MCF 10A (cell line): ENCODE measurements at regions not wholly inside any gene's neighbourhood (a gene's known extent, or its start where the extent isn't known, plus 50 kb on each side); places are given as distances from the start of the nearest gene placed in this dataset.

ENCODE experiments used
- BruUV-seq: library from RNA; stranded (reverse); fragments of 400-500 nt; replicated peaks from 2 replicates; lab custom pipeline; 2021; lab: Mats Ljungman, UMichigan
- CTCF ChIA-PET: fragments of 300-600 bp; sonication (Branson Sonifier 250); formaldehyde crosslinking; extraction: SDS; loops from one replicate; lab custom pipeline; 2021; ENCODE audit warnings: antibody characterized with exemption, inconsistent platforms; lab: Yijun Ruan, JAX
- POLR2A ChIA-PET: fragments of 300-600, 350-650 bp; sonication (Branson Sonifier 250); formaldehyde crosslinking; extraction: SDS; loops from one replicate; lab custom pipeline; 2020; ENCODE audit warnings: antibody characterized with exemption, inconsistent platforms; lab: Yijun Ruan, JAX
- DNase-seq: peaks from one replicate; pipeline ENCODE4 v3.0.0-alpha.2; 2018; ENCODE audit not compliant: unreplicated experiment
- H3K27ac Mint-ChIP-seq: one replicate; pipeline ENCODE4 v1.8.0; 2022; ENCODE audit warnings: mild to moderate bottlenecking, low read depth, mixed read lengths; ENCODE audit not compliant: unreplicated experiment
- H3K27me3 Mint-ChIP-seq: one replicate; pipeline ENCODE4 v1.8.0; 2022; ENCODE audit warnings: mixed read lengths; ENCODE audit not compliant: insufficient read depth, unreplicated experiment
- H3K36me3 Mint-ChIP-seq: one replicate; pipeline ENCODE4 v1.8.0; 2022; ENCODE audit warnings: mild to moderate bottlenecking, moderate library complexity, mixed read lengths; ENCODE audit not compliant: insufficient read depth, unreplicated experiment
- H3K4me1 Mint-ChIP-seq: one replicate; pipeline ENCODE4 v1.8.0; 2022; ENCODE audit warnings: mixed read lengths; ENCODE audit not compliant: insufficient read depth, unreplicated experiment
- H3K4me3 Mint-ChIP-seq: one replicate; pipeline ENCODE4 v1.8.0; 2022; ENCODE audit warnings: mild to moderate bottlenecking, moderate library complexity, mixed read lengths; ENCODE audit not compliant: unreplicated experiment
- H3K9me3 Mint-ChIP-seq: one replicate; pipeline ENCODE4 v1.8.0; 2022; ENCODE audit warnings: mixed read lengths; ENCODE audit not compliant: unreplicated experiment
- intact Hi-C: fragments of 100-400 bp; cut with micrococcal nuclease; formaldehyde crosslinking; loops from 2 replicates; pipeline ENCODE4 v1.14.1; 2022
- TF ChIP-seq, protein P1 (sequence below): fragments of 200-600 bp; IDR thresholded peaks from one replicate; pipeline ENCODE4 v1.8.0; 2022; ENCODE audit warnings: antibody characterized with exemption, mild to moderate bottlenecking; ENCODE audit not compliant: unreplicated experiment

GRCh38 chr4:124111922-124112321, 600.6 kb downstream of the ANKRD50 start:
- Mint-ChIP-seq H3K27ac (no peak overlapping the region), H3K27me3 (no peaks in the 10 kb centered on the region), H3K36me3 (no peaks in the 10 kb centered on the region), H3K9me3 (peaks cover 7% of the 10 kb centered on the region), H3K4me1 (no peaks in the 10 kb centered on the region), H3K4me3 (no peak overlapping the region)
- peak; percentile 69 for DNase-seq
- ChIA-PET POLR2A (interaction anchor here (1.4 kb wide), 1 partner anchor 10 kb away, joined by 4 read pairs; no protein-coding TSS in a partner anchor), CTCF (interaction anchor here (0.6 to 5.4 kb wide), 5 partner anchors 149 to 985 kb away, joined by 3 to 72 read pairs (median 4); no protein-coding TSS in a partner anchor)
- TF ChIP-seq, protein P1, sequence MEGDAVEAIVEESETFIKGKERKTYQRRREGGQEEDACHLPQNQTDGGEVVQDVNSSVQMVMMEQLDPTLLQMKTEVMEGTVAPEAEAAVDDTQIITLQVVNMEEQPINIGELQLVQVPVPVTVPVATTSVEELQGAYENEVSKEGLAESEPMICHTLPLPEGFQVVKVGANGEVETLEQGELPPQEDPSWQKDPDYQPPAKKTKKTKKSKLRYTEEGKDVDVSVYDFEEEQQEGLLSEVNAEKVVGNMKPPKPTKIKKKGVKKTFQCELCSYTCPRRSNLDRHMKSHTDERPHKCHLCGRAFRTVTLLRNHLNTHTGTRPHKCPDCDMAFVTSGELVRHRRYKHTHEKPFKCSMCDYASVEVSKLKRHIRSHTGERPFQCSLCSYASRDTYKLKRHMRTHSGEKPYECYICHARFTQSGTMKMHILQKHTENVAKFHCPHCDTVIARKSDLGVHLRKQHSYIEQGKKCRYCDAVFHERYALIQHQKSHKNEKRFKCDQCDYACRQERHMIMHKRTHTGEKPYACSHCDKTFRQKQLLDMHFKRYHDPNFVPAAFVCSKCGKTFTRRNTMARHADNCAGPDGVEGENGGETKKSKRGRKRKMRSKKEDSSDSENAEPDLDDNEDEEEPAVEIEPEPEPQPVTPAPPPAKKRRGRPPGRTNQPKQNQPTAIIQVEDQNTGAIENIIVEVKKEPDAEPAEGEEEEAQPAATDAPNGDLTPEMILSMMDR: peak; percentile 75
- intact Hi-C loops: loop anchor here (1.0 to 5.0 kb wide), 11 partner anchors 150 to 1185 kb away; partner anchors contain the start of gene SPRY1
- no TSS peak for BruUV-seq

DNA sequence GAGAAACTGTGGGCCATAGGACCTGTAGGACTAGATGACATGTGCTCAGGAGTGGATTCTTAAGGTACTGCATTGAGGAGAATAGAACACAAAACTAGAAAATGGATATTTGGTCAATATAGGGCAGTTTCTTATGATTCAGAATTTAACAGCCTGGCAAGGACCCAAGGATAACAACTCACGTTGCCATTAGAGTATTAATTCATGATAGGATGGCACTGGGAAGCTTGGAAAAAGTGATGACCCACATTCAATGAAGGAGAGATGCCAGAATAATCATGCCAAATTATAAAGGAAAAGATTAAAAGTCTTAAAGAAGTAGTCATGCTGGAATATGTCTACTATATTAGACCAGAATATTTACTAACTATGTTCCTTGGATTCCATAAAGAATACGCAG, 594.5 kb downstream of the ANKRD50 start:
- H3K27me3 Mint-ChIP-seq: no peaks in the 10 kb centered on the region
- BruUV-seq: no TSS peak
- no peaks in the 10 kb centered on the region for H3K9me3 Mint-ChIP-seq
- peaks cover 17% of the 10 kb centered on the region for H3K4me1 Mint-ChIP-seq
- DNase-seq: no peak
- H3K27ac Mint-ChIP-seq: no peak overlapping the region
- H3K4me3 Mint-ChIP-seq: no peak overlapping the region
- intact Hi-C loops: no loop called here
- CTCF ChIA-PET: interaction anchor here (0.5 to 1.6 kb wide), 6 partner anchors 205 to 1407 kb away, joined by 3 to 5 read pairs (median 3); no protein-coding TSS in a partner anchor
- POLR2A ChIA-PET: interaction anchor here (0.7 kb wide), 1 partner anchor 73 kb away, joined by 3 read pairs; no protein-coding TSS in a partner anchor
- TF ChIP-seq, protein P1: no peak
- H3K36me3 Mint-ChIP-seq: no peaks in the 10 kb centered on the region

DNA sequence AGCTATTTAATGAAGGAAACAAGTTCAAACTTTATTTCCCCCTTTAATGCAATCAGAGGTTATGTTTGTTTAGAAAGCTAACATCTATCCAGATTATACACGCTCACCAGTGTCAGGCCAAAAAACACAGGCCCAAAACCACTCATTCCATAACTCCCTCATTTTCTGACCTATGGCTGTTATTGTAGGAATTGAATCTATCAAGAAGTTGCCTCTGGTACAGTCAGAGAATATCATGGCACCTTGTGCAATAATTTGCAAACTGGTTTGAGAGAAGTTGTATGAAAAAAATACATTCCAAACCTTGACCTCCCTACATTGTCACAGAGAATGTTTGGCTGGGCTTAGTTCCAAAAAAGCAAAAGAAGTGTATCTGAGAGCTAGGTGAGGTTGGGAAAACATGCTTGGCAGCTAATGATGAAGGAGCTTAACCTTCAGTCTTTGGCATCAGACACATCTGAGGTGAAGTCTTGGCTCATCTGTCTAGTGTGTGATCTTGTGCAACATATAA, 591.0 kb downstream of the ANKRD50 start:
- intact Hi-C loops: no loop called here
- Mint-ChIP-seq H3K36me3 (no peaks in the 10 kb centered on the region), H3K9me3 (no peaks in the 10 kb centered on the region), H3K4me3 (no peak overlapping the region), H3K27me3 (no peaks in the 10 kb centered on the region), H3K27ac (peak overlapping the region; percentile 37), H3K4me1 (peaks cover 28% of the 10 kb centered on the region)
- no TSS peak for BruUV-seq
- DNase-seq: peak; percentile 95
- TF ChIP-seq, protein P1: no peak
- POLR2A ChIA-PET: interaction anchor here (0.9 to 1.4 kb wide), 7 partner anchors 8 to 74 kb away, joined by 3 to 5 read pairs (median 3); no protein-coding TSS in a partner anchor
- CTCF ChIA-PET: interaction anchor here (0.8 to 1.4 kb wide), 6 partner anchors 9 to 772 kb away, joined by 3 to 6 read pairs (median 3); no protein-coding TSS in a partner anchor

DNA sequence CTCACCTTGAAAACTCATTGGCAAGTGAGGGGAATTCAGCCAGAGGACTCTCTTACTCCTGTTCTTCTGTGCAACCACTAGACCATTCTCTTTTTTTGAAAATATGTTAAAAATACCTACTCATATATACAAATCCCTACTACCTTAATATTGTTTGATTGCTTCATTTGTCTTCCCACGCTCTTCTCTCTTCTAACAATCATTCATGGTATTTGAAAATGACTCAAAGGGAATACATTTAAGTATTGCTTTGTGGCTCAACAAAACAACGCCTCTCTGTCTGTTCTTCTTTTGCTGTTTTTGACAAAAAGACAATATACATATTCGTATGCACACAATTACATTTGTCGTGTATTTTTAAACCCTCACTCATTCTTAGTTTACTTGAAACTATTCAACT, 589.4 kb downstream of the ANKRD50 start:
- DNase-seq: peak; percentile 48
- Mint-ChIP-seq H3K9me3 (no peaks in the 10 kb centered on the region), H3K4me1 (peaks cover 23% of the 10 kb centered on the region), H3K27ac (peak overlapping the region; percentile 21), H3K36me3 (no peaks in the 10 kb centered on the region), H3K4me3 (no peak overlapping the region), H3K27me3 (no peaks in the 10 kb centered on the region)
- TF ChIP-seq, protein P1: no peak
- no TSS peak for BruUV-seq
- intact Hi-C loops: no loop called here
- CTCF ChIA-PET: interaction anchor here (0.7 kb wide), 1 partner anchor 170 kb away, joined by 3 read pairs; no protein-coding TSS in a partner anchor
- POLR2A ChIA-PET: interaction anchor here (0.6 kb wide), 1 partner anchor 349 kb away, joined by 3 read pairs; no protein-coding TSS in a partner anchor
